ENCODE measurements at regions not wholly inside any gene's neighbourhood (a gene's known extent, or its start where the extent isn't known, plus 50 kb on each side); places are given as distances from the start of the nearest gene placed in this dataset.
"Not testable (repeated sequence)": the region's sequence is repeated elsewhere in the genome, so short reads cannot be mapped to it uniquely, and the experiment has no call there.

DNA sequence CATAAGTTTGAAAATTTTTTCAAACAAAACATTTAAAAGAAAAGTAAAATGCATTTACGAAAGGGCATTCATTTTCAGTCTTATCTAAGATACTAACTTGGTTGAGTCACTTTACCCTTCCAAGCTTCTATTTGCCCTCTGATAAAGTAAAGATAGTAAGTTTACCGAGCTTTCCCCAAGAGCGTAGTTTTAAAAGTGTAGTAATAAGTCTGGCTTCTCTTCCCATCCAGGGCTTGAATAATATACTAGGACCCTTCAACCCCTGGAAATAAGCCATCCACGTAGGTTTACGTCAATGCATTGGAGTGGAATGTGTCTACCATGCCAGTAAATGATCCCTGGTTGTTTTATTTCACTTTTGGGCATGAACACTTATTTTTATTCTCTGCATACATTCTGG, 608.3 kb downstream of the NTRK3 start:
- H3K36me3 ChIP-seq (ENCODE audit: control insufficient read depth, insufficient read depth, low read length): no peaks in the 10 kb centered on the region
- TF ChIP-seq CTCF (IDR thresholded peaks at IDR 0.05; ENCODE audit: insufficient read depth, low read length, severe bottlenecking): no peak
- DNase-seq (ENCODE audit: low read depth): no peak
- no peak overlapping the region for H3K4me3 ChIP-seq (ENCODE audit: low read depth, low read length)
- FAIRE-seq: no peak
- no peaks in the 10 kb centered on the region for H3K27me3 ChIP-seq (ENCODE audit: control insufficient read depth, insufficient read depth, low read length)

GRCh38 chr15:87645723-87646122, 610.8 kb downstream of the NTRK3 start:
- no peaks in the 10 kb centered on the region for H3K27me3 ChIP-seq (ENCODE audit: control insufficient read depth, insufficient read depth, low read length)
- FAIRE-seq (no peak), DNase-seq (ENCODE audit: low read depth) (no peak)
- no peaks in the 10 kb centered on the region for H3K36me3 ChIP-seq (ENCODE audit: control insufficient read depth, insufficient read depth, low read length)
- no peak for TF ChIP-seq CTCF (IDR thresholded peaks at IDR 0.05; ENCODE audit: insufficient read depth, low read length, severe bottlenecking)
- no peak overlapping the region for H3K4me3 ChIP-seq (ENCODE audit: low read depth, low read length)

GRCh38 chr15:87642997-87643396, 613.5 kb downstream of the NTRK3 start:
- not testable (repeated sequence) for FAIRE-seq; H3K36me3 ChIP-seq (ENCODE audit: control insufficient read depth, insufficient read depth, low read length); DNase-seq (ENCODE audit: low read depth); H3K4me3 ChIP-seq (ENCODE audit: low read depth, low read length); H3K27me3 ChIP-seq (ENCODE audit: control insufficient read depth, insufficient read depth, low read length)

- no peak for FAIRE-seq
- DNase-seq (ENCODE audit: low read depth): no peak
- TF ChIP-seq CTCF (IDR thresholded peaks at IDR 0.05; ENCODE audit: insufficient read depth, low read length, severe bottlenecking): no peak
- H3K4me3 ChIP-seq (ENCODE audit: low read depth, low read length): no peak overlapping the region
- no peaks in the 10 kb centered on the region for H3K27me3 ChIP-seq (ENCODE audit: control insufficient read depth, insufficient read depth, low read length)
- H3K36me3 ChIP-seq (ENCODE audit: control insufficient read depth, insufficient read depth, low read length): no peaks in the 10 kb centered on the region
Measured at GRCh38 chr15:87639305-87640011, 617.1 kb downstream of the NTRK3 start.

- Histone ChIP-seq H3K27me3 (ENCODE audit: control insufficient read depth, insufficient read depth, low read length) (no peaks in the 10 kb centered on the region), H3K36me3 (ENCODE audit: control insufficient read depth, insufficient read depth, low read length) (no peaks in the 10 kb centered on the region), H3K4me3 (ENCODE audit: low read depth, low read length) (no peak overlapping the region)
- FAIRE-seq (no peak), DNase-seq (ENCODE audit: low read depth) (no peak)
- no peak for TF ChIP-seq CTCF (IDR thresholded peaks at IDR 0.05; ENCODE audit: insufficient read depth, low read length, severe bottlenecking)
Measured at GRCh38 chr15:87638554-87639083, 617.9 kb downstream of the NTRK3 start.

DNA sequence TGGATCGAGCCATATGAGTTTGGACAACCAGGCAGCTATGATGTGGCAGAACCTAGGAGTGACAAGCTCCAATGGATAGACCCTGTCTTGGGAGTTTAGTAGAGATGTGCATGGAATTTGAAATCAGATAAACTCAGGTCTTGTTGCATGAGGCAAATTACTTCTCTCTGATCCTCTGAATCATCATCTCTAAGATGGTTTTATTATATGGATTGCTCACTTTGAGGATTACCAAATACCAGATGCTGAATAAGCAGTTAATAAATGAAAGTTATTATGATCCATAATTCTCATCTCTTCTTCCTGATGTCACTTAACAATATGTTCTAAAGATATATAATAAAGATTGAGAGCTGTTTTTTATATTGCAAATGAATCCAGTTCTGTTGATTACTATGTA, 622.2 kb downstream of the NTRK3 start:
- Histone ChIP-seq H3K36me3 (ENCODE audit: control insufficient read depth, insufficient read depth, low read length) (no peaks in the 10 kb centered on the region), H3K4me3 (ENCODE audit: low read depth, low read length) (no peak overlapping the region), H3K27me3 (ENCODE audit: control insufficient read depth, insufficient read depth, low read length) (no peaks in the 10 kb centered on the region)
- FAIRE-seq (no peak), DNase-seq (ENCODE audit: low read depth) (no peak)
- TF ChIP-seq CTCF (IDR thresholded peaks at IDR 0.05; ENCODE audit: insufficient read depth, low read length, severe bottlenecking): no peak

All from bronchial epithelial cell (primary cell).